HEK293 (cell line): ENCODE measurements at regions not wholly inside any gene's neighbourhood (a gene's known extent, or its start where the extent isn't known, plus 50 kb on each side); places are given as distances from the start of the nearest gene placed in this dataset.

ENCODE experiments used
- CTCF ChIA-PET: fragments of 350-600 bp; formaldehyde crosslinking; extraction: SDS; loops from one replicate; lab custom pipeline; 2021; ENCODE audit warnings: antibody characterized with exemption; lab: Yijun Ruan, JAX
- POLR2A ChIA-PET: fragments of 300-600 bp; formaldehyde crosslinking; extraction: SDS; loops from one replicate; lab custom pipeline; 2020; ENCODE audit warnings: antibody characterized with exemption, inconsistent platforms; lab: Yijun Ruan, JAX
- H3K27ac ChIP-seq: fragments of 200-500 bp; sonication (Bioruptor generic); 2 replicates; pipeline ENCODE4 v1.5.1; 2014; ENCODE audit warnings: low read depth, low read length, control low read depth, inconsistent platforms; ENCODE audit errors: extremely low read depth
- H3K36me3 ChIP-seq, 2 experiments: fragments of 200-500 bp in 1 of 2; sonication (Bioruptor generic) in 1 of 2; 1 replicate in 1 of 2; 2 replicates in 1 of 2; pipeline ENCODE4 v1.5.1; 2014 to 2017; ENCODE audit warnings: inconsistent platforms in 2 of 2, low read length in 2 of 2; ENCODE audit not compliant: control insufficient read depth in 2 of 2, insufficient read depth in 1 of 2
- H3K4me1 ChIP-seq: fragments of 200-500 bp; sonication (Bioruptor generic); 2 replicates; pipeline ENCODE4 v1.5.1; 2014; ENCODE audit warnings: mild to moderate bottlenecking, low read length, inconsistent platforms; ENCODE audit not compliant: control insufficient read depth, insufficient read depth
- H3K4me3 ChIP-seq: 2 replicates; pipeline ENCODE4 v1.5.1; 2011; ENCODE audit warnings: low read depth, mild to moderate bottlenecking, control low read depth, low read length, moderate library complexity
- H3K9me3 ChIP-seq: fragments of 200-500 bp; sonication (Bioruptor generic); 2 replicates; pipeline ENCODE4 v1.5.1; 2014; ENCODE audit warnings: low read depth, low read length, inconsistent platforms; ENCODE audit not compliant: control insufficient read depth, insufficient read depth
- AEBP2 ChIP-seq: fragments of 450-650 bp; formaldehyde crosslinking; IDR thresholded peaks from 2 replicates; pipeline ENCODE4 v1.5.1; 2016; ENCODE audit warnings: missing biosample characterization, missing genetic modification characterization, borderline replicate concordance
- HOXD13 ChIP-seq: sonication (generic); formaldehyde crosslinking; IDR thresholded peaks from 2 replicates; pipeline ENCODE4 v1.8.0; 2022; ENCODE audit warnings: missing genetic modification reagents, borderline replicate concordance
- KLF17 ChIP-seq: fragments of 450-650 bp; formaldehyde crosslinking; IDR thresholded peaks from 2 replicates; pipeline ENCODE4 v1.5.1; 2016; ENCODE audit warnings: missing biosample characterization, missing genetic modification characterization
- OVOL3 ChIP-seq: fragments of 450-650 bp; formaldehyde crosslinking; IDR thresholded peaks from 2 replicates; pipeline ENCODE4 v1.5.1; 2016; ENCODE audit warnings: missing biosample characterization, missing genetic modification characterization
- PRDM6 ChIP-seq: fragments of 450-650 bp; formaldehyde crosslinking; IDR thresholded peaks from 2 replicates; pipeline ENCODE4 v1.5.1; 2017; ENCODE audit warnings: missing biosample characterization, missing genetic modification characterization
- TCF7L2 ChIP-seq: IDR thresholded peaks from 2 replicates; pipeline ENCODE4 v1.6.1; 2011; ENCODE audit warnings: low read depth, mild to moderate bottlenecking, inconsistent platforms, low read length, moderate library complexity, borderline replicate concordance
- ZBTB20 ChIP-seq: fragments of 450-650 bp; formaldehyde crosslinking; IDR thresholded peaks from 2 replicates; pipeline ENCODE4 v1.5.1; 2016; ENCODE audit warnings: missing biosample characterization, missing genetic modification characterization
- ZBTB44 ChIP-seq: fragments of 450-650 bp; IDR thresholded peaks from 2 replicates; pipeline ENCODE4 v1.5.1; 2018; ENCODE audit warnings: missing biosample characterization, mild to moderate bottlenecking, missing genetic modification characterization
- ZFP3 ChIP-seq: fragments of 450-650 bp; formaldehyde crosslinking; IDR thresholded peaks from 2 replicates; pipeline ENCODE4 v1.5.1; 2016; ENCODE audit warnings: low read depth, missing biosample characterization, missing genetic modification characterization
- ZFP37 ChIP-seq: fragments of 450-650 bp; formaldehyde crosslinking; IDR thresholded peaks from 2 replicates; pipeline ENCODE4 v1.5.1; 2016; ENCODE audit warnings: missing biosample characterization, missing genetic modification characterization
- ZFP69B ChIP-seq: fragments of 450-650 bp; formaldehyde crosslinking; IDR thresholded peaks from 2 replicates; pipeline ENCODE4 v1.5.1; 2016; ENCODE audit warnings: missing biosample characterization, missing genetic modification characterization
- ZNF138 ChIP-seq: fragments of 450-650 bp; formaldehyde crosslinking; IDR thresholded peaks from 2 replicates; pipeline ENCODE4 v1.5.1; 2016; ENCODE audit warnings: missing biosample characterization, missing genetic modification characterization, borderline replicate concordance
- ZNF214 ChIP-seq: fragments of 450-650 bp; formaldehyde crosslinking; IDR thresholded peaks from 2 replicates; pipeline ENCODE4 v1.5.1; 2017; ENCODE audit warnings: missing biosample characterization, mild to moderate bottlenecking, missing genetic modification characterization, borderline replicate concordance
- ZNF350 ChIP-seq: fragments of 450-650 bp; formaldehyde crosslinking; IDR thresholded peaks from 2 replicates; pipeline ENCODE4 v1.5.0; 2017; ENCODE audit warnings: missing biosample characterization, mild to moderate bottlenecking, missing genetic modification characterization
- ZNF423 ChIP-seq: fragments of 450-650 bp; formaldehyde crosslinking; IDR thresholded peaks from 2 replicates; pipeline ENCODE4 v1.5.1; 2016; ENCODE audit warnings: missing biosample characterization, missing genetic modification characterization
- ZNF473 ChIP-seq: fragments of 450-650 bp; formaldehyde crosslinking; IDR thresholded peaks from 2 replicates; pipeline ENCODE4 v1.5.1; 2017; ENCODE audit warnings: missing biosample characterization, missing genetic modification characterization
- ZNF555 ChIP-seq: fragments of 450-650 bp; formaldehyde crosslinking; conservative IDR thresholded peaks from 2 replicates; pipeline ENCODE4 v1.5.1; 2017; ENCODE audit warnings: missing biosample characterization, mild to moderate bottlenecking, missing genetic modification characterization, inconsistent platforms
- ZNF561 ChIP-seq: fragments of 450-650 bp; IDR thresholded peaks from 2 replicates; pipeline ENCODE4 v1.5.1; 2018; ENCODE audit warnings: missing biosample characterization, missing genetic modification characterization, borderline replicate concordance
- ZNF621 ChIP-seq: fragments of 450-650 bp; formaldehyde crosslinking; IDR thresholded peaks from 2 replicates; pipeline ENCODE4 v1.5.1; 2017; ENCODE audit warnings: missing biosample characterization, missing genetic modification characterization
- ZNF626 ChIP-seq: fragments of 450-650 bp; sonication (Bioruptor Pico); formaldehyde crosslinking; IDR thresholded peaks from 2 replicates; pipeline ENCODE4 v1.5.1; 2018; ENCODE audit warnings: missing biosample characterization, missing genetic modification characterization, inconsistent platforms
- ZNF830 ChIP-seq: fragments of 450-650 bp; IDR thresholded peaks from 2 replicates; pipeline ENCODE4 v1.5.0; 2018; ENCODE audit warnings: missing biosample characterization, missing genetic modification characterization, low read depth, mild to moderate bottlenecking, moderate library complexity
- ZSCAN30 ChIP-seq: fragments of 450-650 bp; IDR thresholded peaks from 2 replicates; pipeline ENCODE4 v1.5.1; 2018; ENCODE audit warnings: missing biosample characterization, mild to moderate bottlenecking, missing genetic modification characterization, moderate library complexity
- ZSCAN4 ChIP-seq: fragments of 450-650 bp; formaldehyde crosslinking; IDR thresholded peaks from 2 replicates; pipeline ENCODE4 v1.5.1; 2017; ENCODE audit warnings: missing biosample characterization, missing genetic modification characterization

- TF ChIP-seq ZBTB20 (tag by site-specific recombination) (no peak), ZSCAN4 (peak; percentile 74; the same call in 1 of the 2 replicates), ZNF423 (no peak), ZNF473 (tag by site-specific recombination) (no peak), HOXD13 (CRISPR knock-in tag) (no peak)
- Histone ChIP-seq H3K27ac (no peak overlapping the region), H3K4me3 (no peak overlapping the region), H3K4me1 (no peaks in the 10 kb centered on the region), H3K9me3 (no peaks in the 10 kb centered on the region), H3K36me3 (no peaks in the 10 kb centered on the region)
- ChIA-PET CTCF (no interaction called here), POLR2A (no interaction called here)
Observed at GRCh38 chr18:75681538-75682115, 254.1 kb upstream of the SMIM21 start.

- POLR2A ChIA-PET = no interaction called here
- H3K9me3 ChIP-seq = no peaks in the 10 kb centered on the region
- H3K4me3 ChIP-seq = no peak overlapping the region
- TF ChIP-seq PRDM6 (tag by site-specific recombination) = no peak
- no peak for TF ChIP-seq ZBTB44 (tag by site-specific recombination)
- TF ChIP-seq TCF7L2 = no peak
- no peak for TF ChIP-seq ZSCAN30
- no peak for TF ChIP-seq ZFP69B
- no peak for TF ChIP-seq ZNF350 (tag by site-specific recombination)
- TF ChIP-seq KLF17 (tag by site-specific recombination) = no peak
- no peak for TF ChIP-seq OVOL3 (tag by site-specific recombination)
- TF ChIP-seq ZNF561 (tag by site-specific recombination) = no peak
- TF ChIP-seq ZNF138 (tag by site-specific recombination) = no peak
- TF ChIP-seq, all 188 proteins: peak for 0
- Histone ChIP-seq H3K36me3 (no peaks in the 10 kb centered on the region), H3K4me1 (no peaks in the 10 kb centered on the region), H3K27ac (no peak overlapping the region)
- CTCF ChIA-PET = no interaction called here
Observed at GRCh38 chr18:75679331-75679730, 251.8 kb upstream of the SMIM21 start.

GRCh38 chr18:75678627-75679026 lies 251.1 kb upstream of the SMIM21 start:
- POLR2A ChIA-PET = no interaction called here
- H3K27ac ChIP-seq = no peak overlapping the region
- CTCF ChIA-PET = interaction anchor here (0.6 kb wide), 1 partner anchor 578 kb away, joined by 3 read pairs; no protein-coding TSS in a partner anchor
- no peaks in the 10 kb centered on the region for H3K9me3 ChIP-seq
- no peaks in the 10 kb centered on the region for H3K36me3 ChIP-seq
- no peak overlapping the region for H3K4me3 ChIP-seq
- no peaks in the 10 kb centered on the region for H3K4me1 ChIP-seq
- TF ChIP-seq ZNF214 (no peak), ZNF626 (tag by site-specific recombination) (no peak), ZFP37 (no peak), ZNF830 (tag by site-specific recombination) (no peak), AEBP2 (tag by site-specific recombination) (no peak), ZNF555 (tag by site-specific recombination) (no peak), ZFP3 (tag by site-specific recombination) (no peak), ZNF621 (tag by site-specific recombination) (no peak), OVOL3 (tag by site-specific recombination) (no peak), ZSCAN4 (no peak)
